GM10266 (cell line): ENCODE measurements at regions not wholly inside any gene's neighbourhood (a gene's known extent, or its start where the extent isn't known, plus 50 kb on each side); places are given as distances from the start of the nearest gene placed in this dataset.

ENCODE experiments used
- DNase-seq: peaks from one replicate; pipeline ENCODE4 v3.0.0; 2012; ENCODE audit errors: extremely low spot score
- CTCF ChIP-seq: IDR thresholded peaks from 2 replicates; pipeline ENCODE4 v1.5.1; 2012; ENCODE audit warnings: mild to moderate bottlenecking, low read depth; ENCODE audit not compliant: control insufficient read depth, insufficient read depth; ENCODE audit errors: missing control alignments

- no peak for TF ChIP-seq CTCF
- DNase-seq = no peak
Measured at GRCh38 chr4:17182888-17183287, 284.4 kb upstream of the LDB2 start.

GRCh38 chr4:17174751-17175150, 276.3 kb upstream of the LDB2 start:
- DNase-seq = no peak

GRCh38 chr4:17173300-17173699, 274.9 kb upstream of the LDB2 start:
- no peak for DNase-seq

More at GRCh38 chr4:17174751-17175150, 276.3 kb upstream of the LDB2 start:
- no peak for TF ChIP-seq CTCF

GRCh38 chr4:17170131-17170530, 271.7 kb upstream of the LDB2 start:
- DNase-seq = no peak
- TF ChIP-seq CTCF = no peak

More at GRCh38 chr4:17173300-17173699, 274.9 kb upstream of the LDB2 start:
- TF ChIP-seq CTCF = no peak

- DNase-seq = no peak
- no peak for TF ChIP-seq CTCF
Measured at GRCh38 chr4:17169699-17170098, 271.3 kb upstream of the LDB2 start.

- no peak for DNase-seq
- TF ChIP-seq CTCF = no peak
Measured at GRCh38 chr4:17168571-17168970, 270.1 kb upstream of the LDB2 start.

GRCh38 chr4:17166954-17167353, 268.5 kb upstream of the LDB2 start:
- TF ChIP-seq CTCF = no peak
- DNase-seq = no peak
